HEK293 (cell line): ENCODE measurements at regions not wholly inside any gene's neighbourhood (a gene's known extent, or its start where the extent isn't known, plus 50 kb on each side); places are given as distances from the start of the nearest gene placed in this dataset.

Experiments
- CTCF ChIA-PET: fragments of 350-600 bp; formaldehyde crosslinking; extraction: SDS; loops from one replicate; lab custom pipeline; 2021; ENCODE audit warnings: antibody characterized with exemption; lab: Yijun Ruan, JAX
- POLR2A ChIA-PET: fragments of 300-600 bp; formaldehyde crosslinking; extraction: SDS; loops from one replicate; lab custom pipeline; 2020; ENCODE audit warnings: antibody characterized with exemption, inconsistent platforms; lab: Yijun Ruan, JAX
- H3K27ac ChIP-seq: fragments of 200-500 bp; sonication (Bioruptor generic); 2 replicates; pipeline ENCODE4 v1.5.1; 2014; ENCODE audit warnings: low read depth, low read length, control low read depth, inconsistent platforms; ENCODE audit errors: extremely low read depth
- H3K36me3 ChIP-seq, 2 experiments: fragments of 200-500 bp in 1 of 2; sonication (Bioruptor generic) in 1 of 2; 1 replicate in 1 of 2; 2 replicates in 1 of 2; pipeline ENCODE4 v1.5.1; 2014 to 2017; ENCODE audit warnings: inconsistent platforms in 2 of 2, low read length in 2 of 2; ENCODE audit not compliant: control insufficient read depth in 2 of 2, insufficient read depth in 1 of 2
- H3K4me1 ChIP-seq: fragments of 200-500 bp; sonication (Bioruptor generic); 2 replicates; pipeline ENCODE4 v1.5.1; 2014; ENCODE audit warnings: mild to moderate bottlenecking, low read length, inconsistent platforms; ENCODE audit not compliant: control insufficient read depth, insufficient read depth
- H3K4me3 ChIP-seq: 2 replicates; pipeline ENCODE4 v1.5.1; 2011; ENCODE audit warnings: low read depth, mild to moderate bottlenecking, control low read depth, low read length, moderate library complexity
- H3K9me3 ChIP-seq: fragments of 200-500 bp; sonication (Bioruptor generic); 2 replicates; pipeline ENCODE4 v1.5.1; 2014; ENCODE audit warnings: low read depth, low read length, inconsistent platforms; ENCODE audit not compliant: control insufficient read depth, insufficient read depth
- CTCF ChIP-seq: fragments of 450-650 bp; formaldehyde crosslinking; IDR thresholded peaks from 2 replicates; pipeline ENCODE4 v1.5.1; 2016; ENCODE audit warnings: missing biosample characterization, missing genetic modification characterization
- INSM2 ChIP-seq: fragments of 450-650 bp; formaldehyde crosslinking; IDR thresholded peaks from 2 replicates; pipeline ENCODE4 v1.5.1; 2016; ENCODE audit warnings: missing biosample characterization, missing genetic modification characterization
- ZBTB11 ChIP-seq: fragments of 450-650 bp; formaldehyde crosslinking; conservative IDR thresholded peaks from 2 replicates; pipeline ENCODE4 v1.5.1; 2016; ENCODE audit warnings: low read depth, missing biosample characterization, missing genetic modification characterization
- ZNF398 ChIP-seq: fragments of 450-650 bp; formaldehyde crosslinking; IDR thresholded peaks from 2 replicates; pipeline ENCODE4 v1.5.1; 2017; ENCODE audit warnings: missing biosample characterization, missing genetic modification characterization
- ZNF585B ChIP-seq: fragments of 450-650 bp; formaldehyde crosslinking; IDR thresholded peaks from 2 replicates; pipeline ENCODE4 v1.5.1; 2016; ENCODE audit warnings: missing biosample characterization, missing genetic modification characterization
- ZNF600 ChIP-seq: fragments of 450-650 bp; formaldehyde crosslinking; IDR thresholded peaks from 2 replicates; pipeline ENCODE4 v1.5.1; 2016; ENCODE audit warnings: missing biosample characterization, missing genetic modification characterization
- TF ChIP-seq, protein P1 (sequence below): fragments of 450-650 bp; formaldehyde crosslinking; IDR thresholded peaks from 2 replicates; pipeline ENCODE4 v1.5.1; 2016; ENCODE audit warnings: missing biosample characterization, missing genetic modification characterization
- TF ChIP-seq, protein P2 (sequence below): fragments of 450-650 bp; formaldehyde crosslinking; IDR thresholded peaks from 2 replicates; pipeline ENCODE4 v1.5.1; 2016; ENCODE audit warnings: missing biosample characterization, missing genetic modification characterization, borderline replicate concordance
- TF ChIP-seq, protein P3 (sequence below): fragments of 450-650 bp; IDR thresholded peaks from 2 replicates; pipeline ENCODE4 v1.5.1; 2018; ENCODE audit warnings: missing biosample characterization, missing genetic modification characterization

DNA sequence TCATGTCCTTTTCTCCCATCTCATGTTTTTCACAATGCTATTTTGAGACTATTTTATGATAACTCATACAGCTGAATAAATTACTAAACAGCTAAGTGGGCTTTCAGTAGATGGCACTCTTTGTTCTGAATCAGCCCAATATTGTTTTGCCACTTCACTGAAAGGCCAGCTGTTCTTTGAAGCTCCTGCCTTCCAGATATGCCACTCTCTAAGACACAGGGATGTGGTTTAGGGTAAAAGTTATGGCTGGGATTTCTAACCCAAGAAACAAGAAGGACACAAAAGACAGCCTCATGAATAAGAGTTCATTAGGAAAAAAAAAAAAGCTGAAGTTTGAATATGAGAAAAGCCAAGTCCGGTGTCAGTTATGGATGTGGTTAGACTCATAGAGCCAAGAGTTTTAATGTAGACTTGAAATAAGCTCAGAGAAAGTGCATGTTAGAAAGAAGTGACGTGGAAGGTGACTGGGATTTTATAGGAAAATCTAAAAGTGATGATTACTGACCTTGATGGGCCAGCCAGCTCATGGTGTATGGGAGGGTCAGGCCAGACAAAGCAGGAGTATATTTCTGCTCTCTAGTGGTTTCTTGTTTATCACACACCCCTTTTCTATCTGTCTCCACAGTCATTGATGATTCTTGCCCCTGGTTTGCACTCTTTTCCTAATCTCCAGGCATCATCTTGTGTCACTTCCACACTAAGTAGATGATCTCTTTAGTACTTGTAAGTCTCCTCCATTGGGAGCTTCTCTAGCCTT is 488.5 kb downstream of the NR2F1-AS1 start:
- CTCF ChIA-PET, result interaction anchor here (0.5 to 0.6 kb wide), 2 partner anchors 18 to 259 kb away, joined by 3 to 4 read pairs; no protein-coding TSS in a partner anchor

GRCh38 chr5:93090698-93091097 is 490.3 kb downstream of the NR2F1-AS1 start:
- Histone ChIP-seq H3K27ac (no peak overlapping the region), H3K4me1 (no peaks in the 10 kb centered on the region), H3K4me3 (no peak overlapping the region), H3K9me3 (no peaks in the 10 kb centered on the region), H3K36me3 (no peaks in the 10 kb centered on the region)
- ChIA-PET POLR2A (no interaction called here), CTCF (interaction anchor here (0.6 to 1.5 kb wide), 2 partner anchors 42 to 181 kb away, joined by 3 to 4 read pairs; no protein-coding TSS in a partner anchor)
- TF ChIP-seq, protein P1, sequence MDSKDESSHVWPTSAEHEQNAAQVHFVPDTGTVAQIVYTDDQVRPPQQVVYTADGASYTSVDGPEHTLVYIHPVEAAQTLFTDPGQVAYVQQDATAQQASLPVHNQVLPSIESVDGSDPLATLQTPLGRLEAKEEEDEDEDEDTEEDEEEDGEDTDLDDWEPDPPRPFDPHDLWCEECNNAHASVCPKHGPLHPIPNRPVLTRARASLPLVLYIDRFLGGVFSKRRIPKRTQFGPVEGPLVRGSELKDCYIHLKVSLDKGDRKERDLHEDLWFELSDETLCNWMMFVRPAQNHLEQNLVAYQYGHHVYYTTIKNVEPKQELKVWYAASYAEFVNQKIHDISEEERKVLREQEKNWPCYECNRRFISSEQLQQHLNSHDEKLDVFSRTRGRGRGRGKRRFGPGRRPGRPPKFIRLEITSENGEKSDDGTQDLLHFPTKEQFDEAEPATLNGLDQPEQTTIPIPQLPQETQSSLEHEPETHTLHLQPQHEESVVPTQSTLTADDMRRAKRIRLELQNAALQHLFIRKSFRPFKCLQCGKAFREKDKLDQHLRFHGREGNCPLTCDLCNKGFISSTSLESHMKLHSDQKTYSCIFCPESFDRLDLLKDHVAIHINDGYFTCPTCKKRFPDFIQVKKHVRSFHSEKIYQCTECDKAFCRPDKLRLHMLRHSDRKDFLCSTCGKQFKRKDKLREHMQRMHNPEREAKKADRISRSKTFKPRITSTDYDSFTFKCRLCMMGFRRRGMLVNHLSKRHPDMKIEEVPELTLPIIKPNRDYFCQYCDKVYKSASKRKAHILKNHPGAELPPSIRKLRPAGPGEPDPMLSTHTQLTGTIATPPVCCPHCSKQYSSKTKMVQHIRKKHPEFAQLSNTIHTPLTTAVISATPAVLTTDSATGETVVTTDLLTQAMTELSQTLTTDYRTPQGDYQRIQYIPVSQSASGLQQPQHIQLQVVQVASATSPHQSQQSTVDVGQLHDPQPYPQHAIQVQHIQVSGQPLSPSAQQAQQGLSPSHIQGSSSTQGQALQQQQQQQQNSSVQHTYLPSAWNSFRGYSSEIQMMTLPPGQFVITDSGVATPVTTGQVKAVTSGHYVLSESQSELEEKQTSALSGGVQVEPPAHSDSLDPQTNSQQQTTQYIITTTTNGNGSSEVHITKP (tag by site-specific recombination), result no peak
- TF ChIP-seq INSM2, result no peak
- TF ChIP-seq, protein P2, sequence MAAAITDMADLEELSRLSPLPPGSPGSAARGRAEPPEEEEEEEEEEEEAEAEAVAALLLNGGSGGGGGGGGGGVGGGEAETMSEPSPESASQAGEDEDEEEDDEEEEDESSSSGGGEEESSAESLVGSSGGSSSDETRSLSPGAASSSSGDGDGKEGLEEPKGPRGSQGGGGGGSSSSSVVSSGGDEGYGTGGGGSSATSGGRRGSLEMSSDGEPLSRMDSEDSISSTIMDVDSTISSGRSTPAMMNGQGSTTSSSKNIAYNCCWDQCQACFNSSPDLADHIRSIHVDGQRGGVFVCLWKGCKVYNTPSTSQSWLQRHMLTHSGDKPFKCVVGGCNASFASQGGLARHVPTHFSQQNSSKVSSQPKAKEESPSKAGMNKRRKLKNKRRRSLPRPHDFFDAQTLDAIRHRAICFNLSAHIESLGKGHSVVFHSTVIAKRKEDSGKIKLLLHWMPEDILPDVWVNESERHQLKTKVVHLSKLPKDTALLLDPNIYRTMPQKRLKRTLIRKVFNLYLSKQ (tag by site-specific recombination), result no peak
- no peak for TF ChIP-seq ZNF398 (tag by site-specific recombination)
- no peak for TF ChIP-seq ZNF600 (tag by site-specific recombination)
- TF ChIP-seq, protein P3, sequence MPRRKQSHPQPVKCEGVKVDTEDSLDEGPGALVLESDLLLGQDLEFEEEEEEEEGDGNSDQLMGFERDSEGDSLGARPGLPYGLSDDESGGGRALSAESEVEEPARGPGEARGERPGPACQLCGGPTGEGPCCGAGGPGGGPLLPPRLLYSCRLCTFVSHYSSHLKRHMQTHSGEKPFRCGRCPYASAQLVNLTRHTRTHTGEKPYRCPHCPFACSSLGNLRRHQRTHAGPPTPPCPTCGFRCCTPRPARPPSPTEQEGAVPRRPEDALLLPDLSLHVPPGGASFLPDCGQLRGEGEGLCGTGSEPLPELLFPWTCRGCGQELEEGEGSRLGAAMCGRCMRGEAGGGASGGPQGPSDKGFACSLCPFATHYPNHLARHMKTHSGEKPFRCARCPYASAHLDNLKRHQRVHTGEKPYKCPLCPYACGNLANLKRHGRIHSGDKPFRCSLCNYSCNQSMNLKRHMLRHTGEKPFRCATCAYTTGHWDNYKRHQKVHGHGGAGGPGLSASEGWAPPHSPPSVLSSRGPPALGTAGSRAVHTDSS (tag by site-specific recombination), result no peak

More for the DNA sequence above, 488.5 kb downstream of the NR2F1-AS1 start:
- Histone ChIP-seq H3K4me1 (no peaks in the 10 kb centered on the region), H3K36me3 (no peaks in the 10 kb centered on the region)
- TF ChIP-seq ZBTB11 (tag by site-specific recombination), result no peak
- TF ChIP-seq CTCF (tag by site-specific recombination), result 0 out of 2 replicates have a peak, but pooled peaks have one; percentile 36
- no peak for TF ChIP-seq ZNF585B (tag by site-specific recombination)
- TF ChIP-seq, all 188 proteins: peak for 1
- H3K27ac ChIP-seq, result no peak overlapping the region
- POLR2A ChIA-PET, result interaction anchor here (0.7 to 1.0 kb wide), 2 partner anchors 490 to 494 kb away, joined by 3 read pairs; partner anchors contain the start of gene NR2F1
- H3K4me3 ChIP-seq, result no peak overlapping the region
- no peaks in the 10 kb centered on the region for H3K9me3 ChIP-seq
